AG09319 (cell line): ENCODE measurements at regions not wholly inside any gene's neighbourhood (a gene's known extent, or its start where the extent isn't known, plus 50 kb on each side); places are given as distances from the start of the nearest gene placed in this dataset.

Experiments used
- DNase-seq: peaks from one replicate; pipeline ENCODE4 v3.0.0-alpha.2; 2010; ENCODE audit warnings: low read depth; ENCODE audit errors: extremely low read depth
- CTCF ChIP-seq: IDR thresholded peaks from 2 replicates; pipeline ENCODE4 v1.5.1; 2011; ENCODE audit warnings: low read depth, mild to moderate bottlenecking, inconsistent platforms, low read length, moderate library complexity

- TF ChIP-seq CTCF, result no peak
- DNase-seq, result no peak
These were observed 173.6 kb downstream of the GADD45G start for GRCh38 chr9:89778100-89779090.

- DNase-seq, result no peak
These were observed 174.8 kb downstream of the GADD45G start for GRCh38 chr9:89779405-89780203.

GRCh38 chr9:89780959-89781358 is 176.1 kb downstream of the GADD45G start:
- DNase-seq, result no peak
- no peak for TF ChIP-seq CTCF

More at GRCh38 chr9:89779405-89780203, 174.8 kb downstream of the GADD45G start:
- TF ChIP-seq CTCF, result no peak

GRCh38 chr9:89781838-89782540 is 177.2 kb downstream of the GADD45G start:
- no peak for DNase-seq
- TF ChIP-seq CTCF, result no peak

GRCh38 chr9:89786655-89787054 is 181.8 kb downstream of the GADD45G start:
- TF ChIP-seq CTCF, result no peak
- no peak for DNase-seq

- TF ChIP-seq CTCF, result no peak
- DNase-seq, result no peak
These were observed 182.8 kb downstream of the GADD45G start for GRCh38 chr9:89787595-89787994.
